Hepatocyte (in vitro differentiated cells): ENCODE measurements at regions not wholly inside any gene's neighbourhood (a gene's known extent, or its start where the extent isn't known, plus 50 kb on each side); places are given as distances from the start of the nearest gene placed in this dataset.

ENCODE experiments used
- DNase-seq: peaks from one replicate; pipeline ENCODE4 v3.0.0-alpha.2; 2016; ENCODE audit warnings: low spot score
- H2AFZ ChIP-seq: fragments of 200-600 bp; sonication (generic); 2 replicates; pipeline ENCODE4 v1.6.0; 2016; ENCODE audit warnings: antibody characterized with exemption, mild to moderate bottlenecking
- H3K27ac ChIP-seq: fragments of 200-600 bp; sonication (generic); 2 replicates; pipeline ENCODE4 v1.5.1; 2016; ENCODE audit warnings: mild to moderate bottlenecking
- H3K27me3 ChIP-seq: fragments of 200-600 bp; sonication (generic); 2 replicates; pipeline ENCODE4 v1.6.1; 2016
- H3K36me3 ChIP-seq: fragments of 200-600 bp; sonication (generic); replicated peaks from 2 replicates; pipeline ENCODE4 v1.5.1; 2016; ENCODE audit warnings: low read depth; ENCODE audit not compliant: insufficient read depth
- H3K4me1 ChIP-seq: fragments of 200-600 bp; sonication (generic); 2 replicates; pipeline ENCODE4 v1.5.1; 2016; ENCODE audit warnings: mild to moderate bottlenecking, moderate library complexity; ENCODE audit not compliant: insufficient read depth
- H3K4me2 ChIP-seq: fragments of 200-600 bp; sonication (generic); 2 replicates; pipeline ENCODE4 v1.6.0; 2016
- H3K4me3 ChIP-seq: fragments of 200-600 bp; sonication (generic); 2 replicates; pipeline ENCODE4 v1.5.1; 2016; ENCODE audit warnings: mild to moderate bottlenecking
- H3K79me2 ChIP-seq: fragments of 200-600 bp; sonication (generic); 2 replicates; pipeline ENCODE4 v1.6.0; 2017; ENCODE audit warnings: mild to moderate bottlenecking
- H3K9me2 ChIP-seq: fragments of 200-600 bp; sonication (generic); replicated peaks from 2 replicates; pipeline ENCODE4 v1.6.0; 2017; ENCODE audit warnings: mild to moderate bottlenecking; ENCODE audit not compliant: insufficient read depth
- H3K9me3 ChIP-seq: fragments of 200-600 bp; sonication (generic); 2 replicates; pipeline ENCODE4 v1.5.1; 2016; ENCODE audit warnings: low read depth, mild to moderate bottlenecking
- H4K20me1 ChIP-seq: fragments of 200-600 bp; sonication (generic); 2 replicates; pipeline ENCODE4 v1.6.0; 2016; ENCODE audit warnings: mild to moderate bottlenecking; ENCODE audit not compliant: insufficient read depth, poor library complexity, severe bottlenecking
- CTCF ChIP-seq: fragments of 200-600 bp; sonication (generic); IDR thresholded peaks from 2 replicates; pipeline ENCODE4 v1.5.1; 2016; ENCODE audit warnings: antibody characterized with exemption, mild to moderate bottlenecking; ENCODE audit not compliant: poor library complexity
- EZH2 ChIP-seq: fragments of 200-600 bp; sonication (generic); IDR thresholded peaks from 2 replicates; pipeline ENCODE4 v1.6.1; 2016; ENCODE audit warnings: antibody characterized with exemption, mild to moderate bottlenecking, borderline replicate concordance
- EZH2phosphoT487 ChIP-seq: fragments of 200-600 bp; sonication (generic); IDR thresholded peaks from one replicate; pipeline ENCODE4 v1.6.1; 2018; ENCODE audit warnings: antibody characterized with exemption, mild to moderate bottlenecking, low read depth, moderate library complexity; ENCODE audit not compliant: unreplicated experiment, severe bottlenecking
- WGBS: methylation state at CpG from one replicate; pipeline ENCODE4 v1.1.6; 2016; ENCODE audit warnings: low lambda C conversion rate; ENCODE audit errors: missing lambda C conversion rate; 5-methylcytosine and 5-hydroxymethylcytosine counted together

- Histone ChIP-seq H3K4me2 (no peak overlapping the region), H3K27ac (no peak overlapping the region), H4K20me1 (no peaks in the 10 kb centered on the region), H3K27me3 (no peaks in the 10 kb centered on the region), H3K4me3 (no peak overlapping the region), H3K79me2 (no peaks in the 10 kb centered on the region), H3K36me3 (no peaks in the 10 kb centered on the region), H3K4me1 (no peaks in the 10 kb centered on the region), H2AFZ (no peak overlapping the region), H3K9me2 (no peaks in the 10 kb centered on the region), H3K9me3 (no peaks in the 10 kb centered on the region)
- TF ChIP-seq EZH2 (no peak), EZH2phosphoT487 (no peak), CTCF (no peak)
- no peak for DNase-seq
- 60% methylated on average over 2 of the region's 2 CpGs for whole genome bisulfite sequencing
Observed at GRCh38 chr3:20700714-20701113, 514.7 kb upstream of the SGO1 start.

DNA sequence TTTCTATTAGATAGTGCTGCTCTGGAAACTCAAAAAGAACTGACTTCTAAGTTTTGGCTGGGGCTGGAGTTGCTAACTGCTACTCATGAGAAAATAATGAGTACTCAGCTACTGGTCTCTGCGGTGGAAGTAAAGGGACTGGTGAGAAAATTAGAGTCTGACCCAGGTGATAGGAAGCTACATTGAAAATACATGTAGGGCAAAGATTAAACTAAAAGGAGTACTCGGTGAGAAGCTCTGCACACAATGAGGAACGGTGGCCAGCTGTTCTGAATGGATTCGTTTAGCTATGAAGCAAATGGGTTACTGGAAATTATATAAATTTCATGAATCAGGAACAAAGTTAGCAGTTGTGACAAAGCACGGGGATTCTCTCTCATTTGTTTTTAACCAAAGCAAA is 512.9 kb upstream of the SGO1 start:
- H3K27ac ChIP-seq: no peak overlapping the region

GRCh38 chr3:20696388-20697150 is 510.6 kb upstream of the SGO1 start:
- H3K9me2 ChIP-seq: no peaks in the 10 kb centered on the region
- DNase-seq: no peak
- H4K20me1 ChIP-seq: no peaks in the 10 kb centered on the region
- no peak overlapping the region for H2AFZ ChIP-seq
- H3K4me1 ChIP-seq: no peaks in the 10 kb centered on the region
- H3K27ac ChIP-seq: no peak overlapping the region
- TF ChIP-seq EZH2 (no peak), CTCF (no peak)
- H3K4me3 ChIP-seq: no peak overlapping the region
- no peaks in the 10 kb centered on the region for H3K9me3 ChIP-seq
- H3K79me2 ChIP-seq: no peaks in the 10 kb centered on the region
- no peaks in the 10 kb centered on the region for H3K27me3 ChIP-seq
- 76% methylated on average over 4 of the region's 4 CpGs for WGBS
- H3K4me2 ChIP-seq: no peak overlapping the region
- H3K36me3 ChIP-seq: no peaks in the 10 kb centered on the region

More for the DNA sequence above, 512.9 kb upstream of the SGO1 start:
- 87% methylated on average over 5 of the region's 5 CpGs for WGBS
- TF ChIP-seq CTCF (no peak), EZH2phosphoT487 (no peak), EZH2 (no peak)
- Histone ChIP-seq H3K4me1 (no peaks in the 10 kb centered on the region), H3K27me3 (no peaks in the 10 kb centered on the region), H3K4me2 (no peak overlapping the region), H4K20me1 (no peaks in the 10 kb centered on the region), H3K9me2 (no peaks in the 10 kb centered on the region), H3K9me3 (no peaks in the 10 kb centered on the region), H2AFZ (no peak overlapping the region), H3K79me2 (no peaks in the 10 kb centered on the region), H3K36me3 (no peaks in the 10 kb centered on the region), H3K4me3 (no peak overlapping the region)
- DNase-seq: no peak
